PFSK-1 (cell line): ENCODE measurements at regions not wholly inside any gene's neighbourhood (a gene's known extent, or its start where the extent isn't known, plus 50 kb on each side); places are given as distances from the start of the nearest gene placed in this dataset.

Experiments
- POLR2AphosphoS5 ChIP-seq: IDR thresholded peaks from 2 replicates; pipeline ENCODE4 v1.6.1; 2012; ENCODE audit warnings: low read depth, mild to moderate bottlenecking, control low read depth, low read length, moderate library complexity
- TAF1 ChIP-seq: IDR thresholded peaks from 2 replicates; pipeline ENCODE4 v1.6.1; 2012; ENCODE audit warnings: low read length, control low read depth, borderline replicate concordance; ENCODE audit not compliant: insufficient read depth

DNA sequence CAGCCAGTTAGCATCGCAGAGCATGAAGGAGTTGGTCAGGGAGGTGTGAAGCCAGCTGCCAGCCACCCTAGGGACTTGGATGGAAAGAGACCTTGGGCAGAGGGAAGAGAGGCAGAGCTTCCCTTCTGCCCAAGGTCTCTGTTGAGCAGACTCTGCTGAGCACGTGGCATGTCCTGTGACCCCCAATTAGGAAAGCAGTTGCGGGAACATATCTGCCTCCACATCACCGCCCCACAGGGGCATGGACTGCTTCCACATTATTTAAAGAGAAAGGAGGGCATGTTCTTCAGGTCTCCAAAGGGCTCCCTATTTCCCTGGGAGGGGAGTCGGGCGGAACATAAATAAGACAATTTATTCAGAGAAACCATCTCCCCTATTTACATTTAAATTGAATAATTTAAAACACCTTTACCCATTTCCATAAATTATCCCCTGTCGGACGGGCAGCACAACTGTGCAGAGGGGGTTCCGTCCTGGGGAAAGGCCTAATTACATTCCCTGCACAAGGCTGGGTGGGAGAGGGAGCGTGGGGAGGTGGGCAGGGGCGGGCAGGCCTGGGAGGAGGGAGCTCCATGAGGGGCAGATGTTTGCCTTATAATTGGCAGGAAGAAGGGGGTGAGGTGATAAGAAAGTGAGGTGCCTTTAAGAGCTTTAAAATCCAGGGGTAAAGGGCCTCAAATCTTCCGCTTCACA, 88.8 kb upstream of the THY1 start:
- TF ChIP-seq POLR2AphosphoS5 (no peak), TAF1 (no peak)
